ENCODE measurements at regions not wholly inside any gene's neighbourhood (a gene's known extent, or its start where the extent isn't known, plus 50 kb on each side); places are given as distances from the start of the nearest gene placed in this dataset.

- no peak for DNase-seq
Observed at GRCh38 chr3:178152031-178152806, 384.0 kb upstream of the KCNMB2 start.

GRCh38 chr3:178152988-178153387, 383.2 kb upstream of the KCNMB2 start:
- DNase-seq, result no peak

GRCh38 chr3:178155521-178155920, 380.7 kb upstream of the KCNMB2 start:
- DNase-seq, result no peak

GRCh38 chr3:178156301-178156700, 379.9 kb upstream of the KCNMB2 start:
- no peak for DNase-seq

- no peak for DNase-seq
Observed at GRCh38 chr3:178159691-178160220, 376.5 kb upstream of the KCNMB2 start.

GRCh38 chr3:178169421-178169820, 366.8 kb upstream of the KCNMB2 start:
- DNase-seq, result no peak

GRCh38 chr3:178170698-178171535, 365.3 kb upstream of the KCNMB2 start:
- DNase-seq, result no peak

GRCh38 chr3:178172121-178172520, 364.1 kb upstream of the KCNMB2 start:
- no peak for DNase-seq

GRCh38 chr3:178174201-178174915, 361.9 kb upstream of the KCNMB2 start:
- no peak for DNase-seq

GRCh38 chr3:178181088-178181487, 355.1 kb upstream of the KCNMB2 start:
- DNase-seq, result no peak

GRCh38 chr3:178181784-178182183, 354.5 kb upstream of the KCNMB2 start:
- DNase-seq, result no peak

GRCh38 chr3:178182337-178182779, 353.9 kb upstream of the KCNMB2 start:
- DNase-seq, result no peak

- no peak for DNase-seq
Observed at GRCh38 chr3:178184833-178185232, 351.4 kb upstream of the KCNMB2 start.

GRCh38 chr3:178186666-178187065, 349.6 kb upstream of the KCNMB2 start:
- no peak for DNase-seq

GRCh38 chr3:178189854-178190253, 346.4 kb upstream of the KCNMB2 start:
- no peak for DNase-seq

- no peak for DNase-seq
Observed at GRCh38 chr3:178193846-178194245, 342.4 kb upstream of the KCNMB2 start.

- no peak for DNase-seq
Observed at GRCh38 chr3:178194539-178194938, 341.7 kb upstream of the KCNMB2 start.

- DNase-seq, result no peak
Observed at GRCh38 chr3:178195824-178196223, 340.4 kb upstream of the KCNMB2 start.

GRCh38 chr3:178198329-178198728, 337.9 kb upstream of the KCNMB2 start:
- DNase-seq, result no peak

- no peak for DNase-seq
Observed at GRCh38 chr3:178200316-178200715, 335.9 kb upstream of the KCNMB2 start.

- no peak for DNase-seq
Observed at GRCh38 chr3:178201714-178202113, 334.5 kb upstream of the KCNMB2 start.

GRCh38 chr3:178202194-178202593, 334.0 kb upstream of the KCNMB2 start:
- DNase-seq, result no peak

GRCh38 chr3:178203165-178203564, 333.1 kb upstream of the KCNMB2 start:
- DNase-seq, result no peak
